ENCODE measurements at regions not wholly inside any gene's neighbourhood (a gene's known extent, or its start where the extent isn't known, plus 50 kb on each side); places are given as distances from the start of the nearest gene placed in this dataset.

DNA sequence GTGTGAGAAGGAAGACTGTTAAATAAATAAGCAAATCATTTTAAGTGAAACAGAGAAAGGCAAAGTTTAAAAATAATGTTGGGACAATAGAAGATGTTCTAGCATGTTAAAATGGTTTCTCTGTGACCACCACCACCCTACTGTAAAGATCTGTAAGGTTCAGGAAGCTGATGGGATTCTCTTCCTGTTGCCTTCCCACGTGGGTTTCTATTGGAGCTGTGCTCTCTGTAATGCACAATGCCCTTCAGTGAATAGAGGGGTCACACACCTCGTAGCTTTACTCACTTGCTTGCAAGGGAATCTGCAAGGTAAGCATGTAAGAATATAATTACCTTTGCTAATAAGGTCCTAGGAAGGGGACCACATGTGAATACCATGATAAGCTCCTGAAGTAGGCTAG lies 170.5 kb downstream of the CASP12 start:
- TF ChIP-seq NFIC (IDR thresholded peaks at IDR 0.05), result no peak
- TF ChIP-seq ZBTB7A (IDR thresholded peaks at IDR 0.05; ENCODE audit: low read depth), result no peak
- TF ChIP-seq CREB1 (IDR thresholded peaks at IDR 0.05; ENCODE audit: low read depth), result no peak
- TF ChIP-seq TCF12 (IDR thresholded peaks at IDR 0.05; ENCODE audit: low read depth), result no peak
- TF ChIP-seq, protein P1, sequence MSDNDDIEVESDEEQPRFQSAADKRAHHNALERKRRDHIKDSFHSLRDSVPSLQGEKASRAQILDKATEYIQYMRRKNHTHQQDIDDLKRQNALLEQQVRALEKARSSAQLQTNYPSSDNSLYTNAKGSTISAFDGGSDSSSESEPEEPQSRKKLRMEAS (IDR thresholded peaks at IDR 0.05), result no peak
- TF ChIP-seq FOXM1 (IDR thresholded peaks at IDR 0.05; ENCODE audit: borderline replicate concordance, low read depth), result no peak
- no peak for TF ChIP-seq YY1 (IDR thresholded peaks at IDR 0.05; ENCODE audit: low read depth)
- TF ChIP-seq TEAD4 (IDR thresholded peaks at IDR 0.05), result no peak
- TF ChIP-seq CEBPB (IDR thresholded peaks at IDR 0.05), result no peak
- TF ChIP-seq, protein P2, sequence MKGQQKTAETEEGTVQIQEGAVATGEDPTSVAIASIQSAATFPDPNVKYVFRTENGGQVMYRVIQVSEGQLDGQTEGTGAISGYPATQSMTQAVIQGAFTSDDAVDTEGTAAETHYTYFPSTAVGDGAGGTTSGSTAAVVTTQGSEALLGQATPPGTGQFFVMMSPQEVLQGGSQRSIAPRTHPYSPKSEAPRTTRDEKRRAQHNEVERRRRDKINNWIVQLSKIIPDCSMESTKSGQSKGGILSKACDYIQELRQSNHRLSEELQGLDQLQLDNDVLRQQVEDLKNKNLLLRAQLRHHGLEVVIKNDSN (IDR thresholded peaks at IDR 0.05), result no peak

DNA sequence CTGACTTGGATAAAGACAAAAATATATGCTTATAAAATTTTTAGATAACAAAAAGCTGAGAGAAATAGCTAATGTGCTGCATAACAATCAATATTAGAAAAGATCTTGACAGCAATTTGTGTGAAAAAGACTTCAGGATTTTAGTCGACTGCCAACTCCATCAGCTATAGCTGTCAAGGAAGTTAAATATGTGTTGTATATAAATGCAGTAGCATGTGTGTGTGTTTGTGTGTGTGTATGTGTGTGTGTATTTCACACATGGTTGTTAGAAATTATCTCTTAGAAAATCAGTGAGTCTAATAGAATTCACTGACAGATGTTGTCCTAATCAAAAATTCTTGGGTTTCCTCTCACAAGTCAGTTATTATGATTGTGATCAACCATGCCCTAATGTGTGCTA lies 171.2 kb downstream of the CASP12 start:
- TF ChIP-seq, protein P1 (IDR thresholded peaks at IDR 0.05), result no peak
- TF ChIP-seq EP300 (IDR thresholded peaks at IDR 0.05; ENCODE audit: borderline replicate concordance) (no peak), FOXM1 (IDR thresholded peaks at IDR 0.05; ENCODE audit: borderline replicate concordance, low read depth) (no peak), CREB1 (IDR thresholded peaks at IDR 0.05; ENCODE audit: low read depth) (no peak)
- TF ChIP-seq, protein P2 (IDR thresholded peaks at IDR 0.05), result no peak
- TF ChIP-seq, protein P3, sequence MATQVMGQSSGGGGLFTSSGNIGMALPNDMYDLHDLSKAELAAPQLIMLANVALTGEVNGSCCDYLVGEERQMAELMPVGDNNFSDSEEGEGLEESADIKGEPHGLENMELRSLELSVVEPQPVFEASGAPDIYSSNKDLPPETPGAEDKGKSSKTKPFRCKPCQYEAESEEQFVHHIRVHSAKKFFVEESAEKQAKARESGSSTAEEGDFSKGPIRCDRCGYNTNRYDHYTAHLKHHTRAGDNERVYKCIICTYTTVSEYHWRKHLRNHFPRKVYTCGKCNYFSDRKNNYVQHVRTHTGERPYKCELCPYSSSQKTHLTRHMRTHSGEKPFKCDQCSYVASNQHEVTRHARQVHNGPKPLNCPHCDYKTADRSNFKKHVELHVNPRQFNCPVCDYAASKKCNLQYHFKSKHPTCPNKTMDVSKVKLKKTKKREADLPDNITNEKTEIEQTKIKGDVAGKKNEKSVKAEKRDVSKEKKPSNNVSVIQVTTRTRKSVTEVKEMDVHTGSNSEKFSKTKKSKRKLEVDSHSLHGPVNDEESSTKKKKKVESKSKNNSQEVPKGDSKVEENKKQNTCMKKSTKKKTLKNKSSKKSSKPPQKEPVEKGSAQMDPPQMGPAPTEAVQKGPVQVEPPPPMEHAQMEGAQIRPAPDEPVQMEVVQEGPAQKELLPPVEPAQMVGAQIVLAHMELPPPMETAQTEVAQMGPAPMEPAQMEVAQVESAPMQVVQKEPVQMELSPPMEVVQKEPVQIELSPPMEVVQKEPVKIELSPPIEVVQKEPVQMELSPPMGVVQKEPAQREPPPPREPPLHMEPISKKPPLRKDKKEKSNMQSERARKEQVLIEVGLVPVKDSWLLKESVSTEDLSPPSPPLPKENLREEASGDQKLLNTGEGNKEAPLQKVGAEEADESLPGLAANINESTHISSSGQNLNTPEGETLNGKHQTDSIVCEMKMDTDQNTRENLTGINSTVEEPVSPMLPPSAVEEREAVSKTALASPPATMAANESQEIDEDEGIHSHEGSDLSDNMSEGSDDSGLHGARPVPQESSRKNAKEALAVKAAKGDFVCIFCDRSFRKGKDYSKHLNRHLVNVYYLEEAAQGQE (IDR thresholded peaks at IDR 0.05; ENCODE audit: low read depth), result no peak

DNA sequence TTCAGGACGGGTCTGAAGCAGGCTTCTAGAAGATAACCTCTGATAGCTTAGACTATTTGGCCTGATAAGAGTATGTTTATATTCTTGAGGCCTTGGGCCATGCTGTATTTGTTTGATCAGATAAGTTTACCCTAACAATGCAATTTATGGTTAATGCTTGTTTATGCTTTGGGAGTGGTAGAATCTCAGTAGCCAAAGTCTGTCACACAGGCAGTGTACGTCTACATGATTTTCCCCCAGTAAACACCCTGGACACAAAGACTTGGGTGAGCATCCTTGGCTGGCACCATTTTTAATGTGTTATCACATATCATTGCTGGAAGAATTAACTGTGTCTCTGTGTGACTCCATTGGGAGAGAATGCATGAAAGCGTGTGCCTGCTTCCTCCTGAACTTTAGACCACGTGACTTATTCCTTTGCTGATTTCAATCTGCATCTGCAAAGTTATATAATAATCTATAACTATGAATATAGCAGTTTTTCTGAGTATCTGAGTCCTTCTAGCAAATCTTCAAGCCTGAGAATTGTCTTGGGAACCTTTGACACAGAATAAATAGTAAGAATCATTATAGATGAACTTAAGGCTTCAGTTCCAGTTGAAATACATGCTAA lies 172.4 kb downstream of the CASP12 start:
- TF ChIP-seq, protein P1 (IDR thresholded peaks at IDR 0.05), result no peak
- TF ChIP-seq TEAD4 (IDR thresholded peaks at IDR 0.05) (no peak), CREB1 (IDR thresholded peaks at IDR 0.05; ENCODE audit: low read depth) (no peak), NFIC (IDR thresholded peaks at IDR 0.05) (no peak), CEBPB (IDR thresholded peaks at IDR 0.05) (no peak), EGR1 (IDR thresholded peaks at IDR 0.05) (no peak), FOXM1 (IDR thresholded peaks at IDR 0.05; ENCODE audit: borderline replicate concordance, low read depth) (no peak), TAF1 (IDR thresholded peaks at IDR 0.05; ENCODE audit: low read depth) (no peak), EP300 (IDR thresholded peaks at IDR 0.05; ENCODE audit: borderline replicate concordance) (no peak), RAD21 (IDR thresholded peaks at IDR 0.05; ENCODE audit: low read depth) (no peak), ZBTB7A (IDR thresholded peaks at IDR 0.05; ENCODE audit: low read depth) (no peak), YY1 (IDR thresholded peaks at IDR 0.05; ENCODE audit: low read depth) (no peak), TCF12 (IDR thresholded peaks at IDR 0.05; ENCODE audit: low read depth) (no peak)
- TF ChIP-seq, protein P3 (IDR thresholded peaks at IDR 0.05; ENCODE audit: low read depth), result no peak
- TF ChIP-seq, protein P2 (IDR thresholded peaks at IDR 0.05), result no peak

DNA sequence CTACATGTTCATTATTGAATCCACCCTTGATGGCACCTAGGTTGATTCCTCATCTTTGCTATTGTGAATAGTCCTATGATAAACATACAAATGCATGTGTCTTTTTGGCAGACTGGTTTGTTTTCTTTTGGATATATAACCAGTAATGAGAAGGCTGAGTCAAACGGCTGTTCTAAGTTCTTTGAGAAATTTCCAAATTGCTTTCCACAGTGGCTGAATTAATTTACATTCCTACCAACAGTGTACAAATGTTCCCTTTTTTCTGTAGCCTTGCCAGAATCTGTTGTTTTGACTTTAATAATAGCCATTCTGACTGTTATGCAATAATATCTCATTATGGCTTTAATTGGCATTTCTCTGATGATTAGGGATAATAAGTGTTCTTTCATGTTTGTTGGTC lies 184.9 kb downstream of the CASP12 start:
- TF ChIP-seq FOXM1 (IDR thresholded peaks at IDR 0.05; ENCODE audit: borderline replicate concordance, low read depth) (no peak), TEAD4 (IDR thresholded peaks at IDR 0.05) (no peak), YY1 (IDR thresholded peaks at IDR 0.05; ENCODE audit: low read depth) (no peak), TAF1 (IDR thresholded peaks at IDR 0.05; ENCODE audit: low read depth) (no peak)

DNA sequence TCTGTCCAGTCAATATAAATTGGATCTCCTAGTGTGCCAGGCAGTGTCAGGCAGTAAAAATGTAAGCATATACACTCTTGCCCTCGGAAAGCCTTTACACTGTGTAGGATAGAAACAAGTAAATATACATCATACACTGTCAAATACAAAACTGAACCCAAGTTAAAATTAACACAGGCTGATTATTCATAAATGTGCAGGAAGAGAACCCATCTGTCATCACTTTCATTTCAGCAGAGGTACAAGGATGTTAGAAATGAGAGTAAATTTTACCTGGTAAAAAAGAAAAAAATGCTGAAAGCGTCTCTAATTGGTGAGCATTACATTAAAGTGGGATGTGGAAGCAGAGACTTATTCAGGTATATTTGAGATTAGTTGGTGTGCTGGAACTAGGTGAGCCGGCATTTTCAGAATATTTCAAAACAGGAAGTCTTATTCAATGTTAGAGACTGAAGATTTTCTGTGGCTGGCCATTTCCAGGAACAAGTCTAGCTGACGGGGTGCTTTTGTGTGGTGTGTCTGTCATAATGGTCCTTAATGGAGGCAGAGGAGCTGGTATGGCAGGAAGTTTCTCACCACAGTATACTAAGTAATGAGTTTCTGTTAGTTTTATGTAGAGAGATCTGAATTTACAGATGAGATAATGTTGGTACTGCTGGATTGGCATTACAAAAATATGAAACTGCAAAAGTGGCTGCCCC lies 192.6 kb downstream of the CASP12 start:
- TF ChIP-seq TCF12 (IDR thresholded peaks at IDR 0.05; ENCODE audit: low read depth) (no peak), NFIC (IDR thresholded peaks at IDR 0.05) (no peak), ZBTB7A (IDR thresholded peaks at IDR 0.05; ENCODE audit: low read depth) (no peak), CREB1 (IDR thresholded peaks at IDR 0.05; ENCODE audit: low read depth) (no peak), EP300 (IDR thresholded peaks at IDR 0.05; ENCODE audit: borderline replicate concordance) (no peak), EGR1 (IDR thresholded peaks at IDR 0.05) (no peak), RAD21 (IDR thresholded peaks at IDR 0.05; ENCODE audit: low read depth) (no peak), CEBPB (IDR thresholded peaks at IDR 0.05) (no peak), FOXM1 (IDR thresholded peaks at IDR 0.05; ENCODE audit: borderline replicate concordance, low read depth) (no peak)
- TF ChIP-seq, protein P1 (IDR thresholded peaks at IDR 0.05), result no peak
- TF ChIP-seq, protein P2 (IDR thresholded peaks at IDR 0.05), result no peak
- TF ChIP-seq, protein P3 (IDR thresholded peaks at IDR 0.05; ENCODE audit: low read depth), result no peak
